Panc1 (cell line): ENCODE measurements at regions not wholly inside any gene's neighbourhood (a gene's known extent, or its start where the extent isn't known, plus 50 kb on each side); places are given as distances from the start of the nearest gene placed in this dataset.

Experiments used
- ATAC-seq: fragments of 200-7000 bp; cut with Tn5 transposase; 2 replicates; pipeline ENCODE4 v1.9.1; 2020; ENCODE audit warnings: mild to moderate bottlenecking, moderate library complexity
- BruUV-seq: library from RNA; stranded (reverse); fragments of 400-500 nt; replicated peaks from 2 replicates; lab custom pipeline; 2021; lab: Mats Ljungman, UMichigan
- CTCF ChIA-PET: fragments of 300-600 bp; sonication (Branson Sonifier 250); formaldehyde crosslinking; loops from one replicate; lab custom pipeline; 2022; ENCODE audit warnings: antibody characterized with exemption; lab: Charles Lee
- POLR2A ChIA-PET: fragments of 300-600 bp; sonication (Branson Sonifier 250); formaldehyde crosslinking; loops from one replicate; lab custom pipeline; 2022; ENCODE audit warnings: antibody characterized with exemption; lab: Charles Lee
- DNase-seq: peaks from one replicate; pipeline ENCODE4 v3.0.0-alpha.2; 2010; ENCODE audit warnings: low read depth, low spot score
- H3K27ac ChIP-seq: 2 replicates; pipeline ENCODE4 v1.5.1; 2011; ENCODE audit warnings: mild to moderate bottlenecking, low read length, inconsistent platforms
- H3K27me3 ChIP-seq: fragments of 200-500 bp; sonication (Bioruptor generic); 2 replicates; pipeline ENCODE4 v1.6.0; 2014; ENCODE audit warnings: low read length, inconsistent platforms; ENCODE audit not compliant: control insufficient read depth, insufficient read depth
- H3K36me3 ChIP-seq: fragments of 200-500 bp; sonication (Bioruptor generic); 2 replicates; pipeline ENCODE4 v1.5.1; 2014; ENCODE audit warnings: inconsistent platforms, mild to moderate bottlenecking, low read length, moderate library complexity; ENCODE audit not compliant: control insufficient read depth, insufficient read depth
- H3K4me1 ChIP-seq: 2 replicates; pipeline ENCODE4 v1.5.1; 2011; ENCODE audit warnings: inconsistent platforms, mild to moderate bottlenecking, low read length, moderate library complexity; ENCODE audit not compliant: control insufficient read depth, insufficient read depth
- H3K4me3 ChIP-seq, 2 experiments: 2 replicates each; pipeline ENCODE4 v1.5.1; 2011 to 2012; ENCODE audit warnings: low read depth in 2 of 2, low read length in 2 of 2, mild to moderate bottlenecking in 2 of 2, inconsistent platforms in 1 of 2, moderate library complexity in 1 of 2
- H3K9me3 ChIP-seq: fragments of 200-500 bp; sonication (Bioruptor generic); 2 replicates; pipeline ENCODE4 v1.5.1; 2014; ENCODE audit warnings: low read depth, mild to moderate bottlenecking, inconsistent platforms, low read length, moderate library complexity; ENCODE audit not compliant: control insufficient read depth, insufficient read depth
- CTCF ChIP-seq: fragments of 450-650 bp; IDR thresholded peaks from 2 replicates; pipeline ENCODE4 v1.5.1; 2017; ENCODE audit warnings: mild to moderate bottlenecking
- POLR2AphosphoS5 ChIP-seq: IDR thresholded peaks from 2 replicates; pipeline ENCODE4 v1.6.1; 2012; ENCODE audit warnings: mild to moderate bottlenecking, low read depth, low read length, moderate library complexity
- REST ChIP-seq, 2 experiments: IDR thresholded peaks; 2 replicates each; pipeline ENCODE4 v1.6.1; 2011 to 2012; ENCODE audit warnings: low read depth in 2 of 2, control low read depth in 1 of 2, low read length in 1 of 2, mild to moderate bottlenecking in 1 of 2, moderate library complexity in 1 of 2; ENCODE audit not compliant: insufficient read depth in 1 of 2
- SIN3A ChIP-seq: IDR thresholded peaks from 2 replicates; pipeline ENCODE4 v1.6.1; 2012; ENCODE audit warnings: low read depth, mild to moderate bottlenecking, low read length, moderate library complexity, borderline replicate concordance; ENCODE audit not compliant: insufficient read depth
- TCF7L2 ChIP-seq: IDR thresholded peaks from 2 replicates; pipeline ENCODE4 v1.6.1; 2011; ENCODE audit warnings: mild to moderate bottlenecking, low read depth, low read length, inconsistent platforms
- in situ Hi-C: cut with HindIII; loops from 2 replicates; pipeline ENCODE4 v1.10.0; 2016; ENCODE audit warnings: low sequenced_read_pairs, low pct_unique_long_range_greater_than_20kb
- intact Hi-C: fragments of 100-400 bp; cut with micrococcal nuclease; formaldehyde crosslinking; loops from one replicate; pipeline ENCODE4 v1.10.0; 2022; ENCODE audit not compliant: unreplicated experiment

- Histone ChIP-seq H3K36me3 (no peaks in the 10 kb centered on the region), H3K27ac (no peak overlapping the region), H3K27me3 (no peaks in the 10 kb centered on the region), H3K9me3 (peaks cover 5% of the 10 kb centered on the region), H3K4me3 (no peak overlapping the region), H3K4me1 (no peaks in the 10 kb centered on the region)
- ChIA-PET POLR2A (no interaction called here), CTCF (no interaction called here)
- no peak for TF ChIP-seq REST (IDR thresholded peaks at IDR 0.05; ENCODE audit: insufficient read depth in 1 of 2, low read depth in 2 of 2, low read length in 1 of 2)
- no peak for TF ChIP-seq CTCF
- TF ChIP-seq SIN3A: no peak
- no peak for TF ChIP-seq POLR2AphosphoS5
- no peak for TF ChIP-seq TCF7L2
- BruUV-seq: no TSS peak
- intact Hi-C loops (no loop called here), in situ Hi-C loops (no loop called here)
- ATAC-seq (no peak), DNase-seq (no peak)
Measured at GRCh38 chr5:100423330-100423729, 111.8 kb upstream of the FAM174A start.

- no peak for TF ChIP-seq SIN3A
- no peak for TF ChIP-seq TCF7L2
- TF ChIP-seq POLR2AphosphoS5: no peak
- TF ChIP-seq REST (IDR thresholded peaks at IDR 0.05; ENCODE audit: insufficient read depth in 1 of 2, low read depth in 2 of 2, low read length in 1 of 2): no peak
- TF ChIP-seq CTCF: no peak
- Histone ChIP-seq H3K4me1 (no peaks in the 10 kb centered on the region), H3K36me3 (no peaks in the 10 kb centered on the region), H3K27ac (no peak overlapping the region), H3K4me3 (no peak overlapping the region), H3K9me3 (peaks cover 5% of the 10 kb centered on the region), H3K27me3 (no peaks in the 10 kb centered on the region)
- in situ Hi-C loops: no loop called here
- BruUV-seq: no TSS peak
- intact Hi-C loops: no loop called here
- no peak for DNase-seq
- ATAC-seq: no peak
- CTCF ChIA-PET: no interaction called here
- POLR2A ChIA-PET: no interaction called here
Measured at GRCh38 chr5:100421360-100421759, 113.8 kb upstream of the FAM174A start.
